Smooth muscle cell (in vitro differentiated cells): ENCODE measurements at regions not wholly inside any gene's neighbourhood (a gene's known extent, or its start where the extent isn't known, plus 50 kb on each side); places are given as distances from the start of the nearest gene placed in this dataset.

Experiments used
- DNase-seq: peaks from one replicate; lab custom pipeline; 2025; ENCODE audit not compliant: unreplicated experiment; lab: John Stamatoyannopoulos, UW
- H2AFZ ChIP-seq: fragments of 200-600 bp; sonication (generic); 2 replicates; pipeline ENCODE4 v1.6.0; 2016; ENCODE audit warnings: antibody characterized with exemption, low read depth, mild to moderate bottlenecking
- H3F3A ChIP-seq: fragments of 200-600 bp; sonication (generic); 2 replicates; pipeline ENCODE4 v1.6.0; 2017; ENCODE audit warnings: antibody characterized with exemption, low read depth
- H3K27ac ChIP-seq: fragments of 200-600 bp; sonication (generic); 2 replicates; pipeline ENCODE4 v1.5.1; 2016; ENCODE audit warnings: low read depth, mild to moderate bottlenecking
- H3K27me3 ChIP-seq: fragments of 200-600 bp; sonication (generic); 2 replicates; pipeline ENCODE4 v1.6.1; 2016; ENCODE audit warnings: low read depth, mild to moderate bottlenecking
- H3K36me3 ChIP-seq: fragments of 200-600 bp; sonication (generic); 2 replicates; pipeline ENCODE4 v1.5.1; 2016; ENCODE audit warnings: low read depth
- H3K4me1 ChIP-seq: fragments of 200-600 bp; sonication (generic); 2 replicates; pipeline ENCODE4 v1.5.1; 2016; ENCODE audit warnings: low read depth
- H3K4me2 ChIP-seq: fragments of 200-600 bp; sonication (generic); 2 replicates; pipeline ENCODE4 v1.6.0; 2016; ENCODE audit warnings: mild to moderate bottlenecking
- H3K4me3 ChIP-seq: fragments of 200-600 bp; sonication (generic); 2 replicates; pipeline ENCODE4 v1.5.1; 2016; ENCODE audit warnings: mild to moderate bottlenecking
- H3K79me2 ChIP-seq: fragments of 200-600 bp; sonication (generic); 2 replicates; pipeline ENCODE4 v1.6.0; 2016; ENCODE audit warnings: low read depth, mild to moderate bottlenecking
- H3K9ac ChIP-seq: fragments of 200-600 bp; sonication (generic); 2 replicates; pipeline ENCODE4 v1.6.0; 2016; ENCODE audit warnings: low read depth
- H3K9me3 ChIP-seq: fragments of 200-600 bp; sonication (generic); replicated peaks from 2 replicates; pipeline ENCODE4 v1.5.1; 2016; ENCODE audit warnings: low read depth
- H4K20me1 ChIP-seq: fragments of 200-600 bp; sonication (generic); 2 replicates; pipeline ENCODE4 v1.6.0; 2016; ENCODE audit warnings: low read depth
- CTCF ChIP-seq: fragments of 200-600 bp; sonication (generic); IDR thresholded peaks from 2 replicates; pipeline ENCODE4 v1.5.1; 2017; ENCODE audit warnings: borderline replicate concordance, mild to moderate bottlenecking, antibody characterized with exemption; ENCODE audit not compliant: insufficient read depth, poor library complexity, severe bottlenecking
- WGBS: methylation state at CpG from one replicate; pipeline ENCODE4 v1.1.7; 2016; ENCODE audit warnings: low lambda C conversion rate; 5-methylcytosine and 5-hydroxymethylcytosine counted together

GRCh38 chr10:128759174-128759573, 633.0 kb upstream of the MKI67 start:
- 81% methylated on average over 8 of the region's 8 CpGs for WGBS

GRCh38 chr10:128763588-128763987, 637.4 kb upstream of the MKI67 start:
- Histone ChIP-seq H3K9ac (no peak overlapping the region), H3K4me2 (no peak overlapping the region), H3K27me3 (peaks cover 14% of the 10 kb centered on the region), H3K4me3 (no peak overlapping the region), H3K36me3 (no peaks in the 10 kb centered on the region), H3K4me1 (no peaks in the 10 kb centered on the region), H3K9me3 (no peaks in the 10 kb centered on the region), H3K27ac (no peak overlapping the region), H3F3A (no peaks in the 10 kb centered on the region), H2AFZ (no peak overlapping the region), H4K20me1 (no peaks in the 10 kb centered on the region), H3K79me2 (no peaks in the 10 kb centered on the region)
- TF ChIP-seq CTCF = no peak
- WGBS = 66% methylated on average over 4 of the region's 4 CpGs
- DNase-seq = no peak

More at GRCh38 chr10:128759174-128759573, 633.0 kb upstream of the MKI67 start:
- Histone ChIP-seq H3K4me1 (no peaks in the 10 kb centered on the region), H3F3A (no peaks in the 10 kb centered on the region), H3K4me3 (no peak overlapping the region), H4K20me1 (no peaks in the 10 kb centered on the region), H3K27ac (no peak overlapping the region), H3K79me2 (no peaks in the 10 kb centered on the region), H3K9ac (no peak overlapping the region), H2AFZ (no peak overlapping the region), H3K36me3 (no peaks in the 10 kb centered on the region), H3K27me3 (peaks cover 3% of the 10 kb centered on the region), H3K4me2 (no peak overlapping the region), H3K9me3 (no peaks in the 10 kb centered on the region)
- no peak for DNase-seq
- TF ChIP-seq CTCF = no peak

- DNase-seq = no peak
These were observed 638.0 kb upstream of the MKI67 start for GRCh38 chr10:128764190-128764589.

More at GRCh38 chr10:128764190-128764589, 638.0 kb upstream of the MKI67 start:
- Histone ChIP-seq H3K79me2 (no peaks in the 10 kb centered on the region), H3K27ac (no peak overlapping the region), H3K4me2 (no peak overlapping the region), H3F3A (no peaks in the 10 kb centered on the region), H3K27me3 (peaks cover 14% of the 10 kb centered on the region), H3K9me3 (no peaks in the 10 kb centered on the region), H3K9ac (no peak overlapping the region), H2AFZ (no peak overlapping the region), H3K4me3 (no peak overlapping the region), H3K4me1 (no peaks in the 10 kb centered on the region), H3K36me3 (no peaks in the 10 kb centered on the region), H4K20me1 (no peaks in the 10 kb centered on the region)
- 93% methylated on average over 11 of the region's 11 CpGs for WGBS
- no peak for TF ChIP-seq CTCF
